Upper lobe of left lung (tissue), 4 donors: ENCODE measurements at regions not wholly inside any gene's neighbourhood (a gene's known extent, or its start where the extent isn't known, plus 50 kb on each side); places are given as distances from the start of the nearest gene placed in this dataset.

Source experiments
- EP300 ChIP-seq, 4 donors: sonication (generic); formaldehyde crosslinking; IDR thresholded peaks; one replicate each; pipeline ENCODE4 v1.5.1; 2017; ENCODE audit warnings: antibody characterized with exemption in 4 of 4, control low read depth in 2 of 4
- POLR2A ChIP-seq, 4 donors: fragments of 450-650 bp; IDR thresholded peaks; one replicate each; pipeline ENCODE4 v1.5.1; 2016 to 2017; ENCODE audit warnings: antibody characterized with exemption in 4 of 4, mild to moderate bottlenecking in 2 of 4

GRCh38 chr4:186920483-186920882 lies 196.8 kb upstream of the FAT1 start:
- TF ChIP-seq POLR2A (IDR thresholded peaks at IDR 0.05): no peak
- no peak for TF ChIP-seq EP300 (IDR thresholded peaks at IDR 0.05)
